ENCODE measurements at regions not wholly inside any gene's neighbourhood (a gene's known extent, or its start where the extent isn't known, plus 50 kb on each side); places are given as distances from the start of the nearest gene placed in this dataset.

DNA sequence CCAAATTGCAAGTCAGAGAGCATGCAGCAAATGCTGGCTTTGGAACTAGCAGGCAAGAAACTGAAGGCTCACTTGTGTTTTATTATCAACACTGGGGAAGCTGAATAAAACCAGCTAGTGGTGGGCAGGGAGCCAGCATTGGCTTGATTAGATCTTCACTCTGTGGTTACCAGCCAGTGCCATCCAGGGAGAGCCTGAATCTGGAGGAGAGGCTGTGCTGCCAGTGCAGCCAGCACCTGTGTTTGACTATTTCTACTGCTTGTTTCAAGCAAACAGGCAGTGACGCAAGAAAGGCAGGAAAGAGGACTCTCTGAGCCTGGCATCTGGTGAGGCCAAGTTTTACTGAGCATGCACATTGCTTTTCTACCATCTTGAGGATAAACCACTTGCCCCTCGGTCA is 247.0 kb downstream of the PHLDA1 start:
- DNase-seq, result no peak

DNA sequence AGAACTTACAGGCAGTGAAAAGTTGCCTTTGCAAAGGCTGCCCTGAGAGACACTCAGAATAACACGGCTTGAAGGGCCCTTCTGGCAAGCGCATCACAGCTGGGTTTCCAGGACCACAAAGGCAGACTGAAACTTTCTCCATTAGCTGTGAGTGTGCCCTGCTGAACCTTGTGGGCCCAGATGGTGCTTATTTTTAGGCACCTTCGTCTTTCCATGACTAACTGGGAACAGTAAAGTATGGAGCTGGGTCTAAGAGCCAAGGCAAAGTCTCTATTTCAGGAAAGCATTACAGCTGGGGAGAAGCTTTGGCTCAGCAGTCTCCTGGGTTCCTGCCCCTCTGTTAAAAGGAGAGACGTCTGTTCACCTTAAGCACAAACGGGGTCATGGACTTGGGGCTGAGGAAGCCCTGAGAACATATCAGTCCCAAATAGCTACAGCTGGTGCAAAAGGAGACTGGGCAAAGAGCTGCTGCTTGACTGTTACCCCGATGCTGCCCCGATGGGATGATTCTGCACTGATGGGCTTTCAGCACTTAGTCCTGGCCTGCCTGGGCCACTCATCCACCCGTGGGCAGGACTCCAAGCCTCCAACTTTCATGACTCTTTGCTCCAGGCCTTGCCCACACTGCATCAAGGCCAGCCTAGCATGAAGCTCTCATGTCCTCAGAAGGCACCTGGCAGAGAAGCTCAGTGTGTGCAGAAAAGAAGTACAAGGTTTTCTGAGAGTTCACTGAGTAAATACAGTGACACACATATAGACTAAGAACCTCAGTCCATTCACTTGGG is 248.3 kb downstream of the PHLDA1 start:
- DNase-seq, result no peak

- no peak for DNase-seq
Measured at GRCh38 chr12:75782069-75782581, 249.5 kb downstream of the PHLDA1 start.

GRCh38 chr12:75781532-75782046 is 250.0 kb downstream of the PHLDA1 start:
- DNase-seq, result no peak

DNA sequence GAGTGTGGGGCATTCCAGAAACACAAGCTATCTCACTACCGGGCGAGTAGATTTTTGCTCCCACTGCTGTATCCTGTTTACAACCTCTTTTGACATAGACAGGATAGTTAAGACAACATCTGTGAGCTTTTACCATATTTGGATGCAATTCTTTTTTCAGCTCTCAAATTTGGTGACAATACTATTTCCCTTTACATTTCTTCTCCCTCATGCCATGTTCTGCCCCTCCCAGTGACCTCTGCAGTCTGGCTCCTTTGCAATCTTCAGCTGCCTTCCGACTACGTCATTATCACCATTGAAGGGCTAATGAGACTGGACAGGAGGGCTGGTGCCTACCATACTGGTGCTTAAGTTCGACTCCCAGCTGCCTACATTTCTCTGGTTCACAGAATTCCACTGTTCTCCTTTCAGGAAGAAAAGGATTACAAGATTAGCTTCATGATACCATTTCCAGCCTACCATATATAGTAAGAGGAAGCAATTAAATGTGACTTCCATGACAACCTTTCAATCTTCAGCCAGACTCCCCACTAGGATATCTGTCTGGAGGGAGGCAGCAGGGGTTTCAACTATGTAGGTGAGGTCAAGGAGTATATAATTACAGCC is 251.6 kb downstream of the PHLDA1 start:
- no peak for DNase-seq

GRCh38 chr12:75774261-75775052 is 257.1 kb downstream of the PHLDA1 start:
- DNase-seq, result no peak

DNA sequence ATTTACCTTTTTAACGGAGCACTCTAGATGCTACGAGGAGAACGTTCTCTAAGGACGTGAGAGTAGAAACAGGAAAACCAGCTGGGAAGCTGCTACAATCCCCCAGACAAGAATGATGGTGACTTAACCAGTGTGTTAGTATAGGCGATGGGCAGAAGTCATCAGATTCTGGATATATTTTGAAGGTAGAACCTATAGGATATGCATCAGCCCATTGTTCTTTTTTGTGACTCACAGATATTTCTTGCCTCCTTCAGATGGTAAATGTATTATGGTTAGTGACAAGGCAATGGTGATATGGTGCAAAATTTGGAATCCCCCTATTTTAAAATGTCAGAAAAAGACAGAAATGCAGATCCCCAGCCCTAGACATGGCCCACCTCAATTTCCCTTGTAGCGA is 258.2 kb downstream of the PHLDA1 start:
- DNase-seq, result no peak

DNA sequence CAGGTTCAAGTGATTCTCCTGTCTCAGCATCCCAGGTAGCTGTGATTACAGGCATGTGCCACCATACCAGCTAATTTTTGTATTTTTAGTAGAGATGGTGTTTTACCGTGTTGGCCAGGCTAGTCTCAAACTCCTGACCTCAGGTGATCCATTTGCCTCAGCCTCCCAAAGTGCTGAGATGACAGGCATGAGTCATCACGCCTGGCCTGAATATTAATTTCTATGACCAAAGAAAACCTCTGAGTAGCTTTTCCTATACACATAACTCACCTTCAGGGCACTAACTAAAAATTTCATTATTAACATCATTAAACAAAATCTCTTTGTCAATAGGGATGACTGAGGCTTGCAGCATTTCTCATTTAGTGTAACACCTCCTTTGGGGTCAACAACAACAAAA is 259.6 kb upstream of the KRR1 start:
- DNase-seq, result no peak

GRCh38 chr12:75767957-75768356 is 256.5 kb upstream of the KRR1 start:
- DNase-seq, result no peak

- DNase-seq, result no peak
Measured at GRCh38 chr12:75766263-75767160, 255.1 kb upstream of the KRR1 start.

DNA sequence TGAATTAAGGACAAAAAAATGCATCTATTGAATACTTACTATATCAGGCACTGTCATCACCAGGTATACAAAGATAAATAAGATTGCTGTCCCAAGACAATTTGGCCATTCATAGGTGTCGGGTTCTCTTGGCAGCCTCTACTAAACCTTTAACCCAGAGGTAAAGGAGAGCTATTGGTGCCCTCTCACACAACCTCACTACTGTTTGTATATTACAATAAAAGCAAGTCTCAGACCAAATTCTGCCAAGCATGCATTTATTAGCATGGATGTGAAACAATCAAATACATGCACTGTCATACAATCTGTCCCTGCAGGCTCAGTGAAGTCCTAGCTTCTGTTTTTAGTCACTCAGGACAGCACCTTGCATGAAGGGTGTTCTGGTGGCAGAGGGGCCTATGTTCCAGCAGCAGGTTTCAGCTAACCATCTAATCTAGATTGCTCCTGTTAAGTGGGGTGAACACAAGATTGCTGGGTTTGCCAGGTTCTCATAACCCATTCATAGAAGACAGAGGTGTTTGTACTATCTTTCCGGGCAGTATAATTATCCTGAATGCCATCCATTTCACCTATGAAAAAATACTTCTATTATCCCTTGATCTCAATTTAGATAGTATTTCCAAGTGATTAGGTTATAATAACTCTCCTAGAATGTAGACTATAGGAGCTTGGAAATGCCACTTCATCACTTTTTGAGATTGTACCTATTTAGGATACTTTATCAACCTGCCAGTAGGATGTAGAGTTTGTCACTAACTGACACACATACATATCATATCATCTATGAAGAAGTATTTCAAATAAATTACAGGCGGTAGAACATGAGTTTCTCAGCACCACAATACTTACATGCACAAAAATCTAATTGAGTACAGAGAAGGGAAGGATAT is 254.0 kb upstream of the KRR1 start:
- no peak for DNase-seq

DNA sequence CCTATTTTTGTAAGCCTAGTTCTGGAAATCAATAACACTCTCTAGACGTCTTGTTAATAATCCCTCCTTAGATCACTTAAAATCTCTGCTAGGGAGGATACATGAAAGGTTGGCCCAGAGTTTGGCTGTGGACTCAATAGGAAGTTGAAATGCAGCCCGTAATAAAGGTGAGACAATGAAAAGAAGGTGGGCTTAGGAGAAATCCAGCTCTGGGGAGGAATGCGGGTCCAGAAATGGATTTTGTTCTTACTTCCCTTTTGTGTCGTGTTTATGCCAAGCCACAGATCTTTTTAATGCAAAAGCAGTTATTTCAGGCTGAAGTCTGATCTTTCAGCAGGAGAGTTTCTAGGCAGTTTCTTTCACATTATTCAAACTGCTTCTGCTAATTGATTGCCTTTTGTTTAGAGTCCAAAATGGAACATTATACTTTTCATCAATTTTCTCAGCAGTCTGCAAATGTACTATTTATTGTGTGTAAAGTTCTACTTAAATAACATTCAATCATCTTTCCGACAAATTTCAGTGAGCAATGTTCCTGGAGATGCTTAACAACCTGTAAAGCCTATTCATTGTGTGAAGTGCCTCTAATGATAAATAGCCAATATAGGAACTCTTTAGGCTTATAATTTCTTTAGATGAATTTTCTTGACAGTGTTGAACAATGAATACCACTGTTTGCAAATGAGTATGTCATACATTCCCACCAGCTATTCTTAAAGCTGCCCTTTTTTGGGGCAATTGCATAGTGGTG is 252.9 kb upstream of the KRR1 start:
- DNase-seq, result no peak

DNA sequence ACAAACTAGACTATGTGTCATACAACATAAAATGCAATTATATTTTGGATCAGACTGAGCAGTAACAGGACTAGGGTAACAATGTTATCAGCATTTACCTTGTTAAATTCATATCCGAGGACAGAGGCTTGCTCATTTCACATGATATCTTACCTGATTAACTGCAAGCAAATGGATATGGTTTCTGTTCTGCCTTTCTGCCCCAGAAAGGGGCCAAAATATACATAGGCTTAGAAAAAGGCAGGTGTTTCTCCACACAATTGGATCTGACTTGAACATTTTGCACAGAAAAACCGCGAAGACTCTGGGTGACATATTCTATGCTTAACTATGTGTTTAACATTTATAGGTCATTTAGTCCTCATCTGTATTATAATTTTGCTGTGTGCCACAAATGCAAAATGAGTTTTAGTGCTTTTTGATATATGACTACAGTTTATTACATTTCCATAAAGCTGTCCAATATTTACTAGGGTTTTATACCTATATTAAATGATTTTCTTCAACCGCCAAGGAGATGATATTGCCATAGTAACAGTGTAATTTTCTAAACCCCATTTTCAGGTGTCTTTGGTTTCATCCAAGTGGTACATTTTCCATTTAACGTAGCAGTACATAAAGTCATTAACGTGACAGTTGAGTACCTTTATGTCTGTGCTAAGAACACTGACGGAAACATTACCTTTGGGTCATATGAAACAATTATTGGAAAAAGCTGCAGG is 249.3 kb upstream of the KRR1 start:
- DNase-seq, result no peak

GRCh38 chr12:75759842-75760572 is 248.6 kb upstream of the KRR1 start:
- DNase-seq, result no peak

DNA sequence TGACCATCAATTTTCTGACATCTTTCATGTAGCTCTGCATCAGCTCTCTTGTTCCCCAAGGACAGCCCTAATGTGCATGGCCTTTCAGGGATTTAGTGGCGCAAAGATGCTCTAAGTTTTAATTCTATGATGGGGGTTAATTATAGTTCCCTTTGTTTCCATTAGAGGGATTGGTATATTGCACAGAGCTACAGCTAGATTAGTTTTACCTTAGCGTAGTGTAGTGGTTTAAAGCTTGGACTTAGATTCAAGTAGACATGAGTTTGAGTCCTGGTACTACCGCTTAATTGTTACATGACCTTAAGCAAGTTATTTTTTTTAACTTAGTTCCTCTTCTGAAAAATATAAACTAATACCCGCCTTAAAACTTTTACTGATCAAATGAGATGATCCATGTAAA is 247.8 kb upstream of the KRR1 start:
- no peak for DNase-seq

DNA sequence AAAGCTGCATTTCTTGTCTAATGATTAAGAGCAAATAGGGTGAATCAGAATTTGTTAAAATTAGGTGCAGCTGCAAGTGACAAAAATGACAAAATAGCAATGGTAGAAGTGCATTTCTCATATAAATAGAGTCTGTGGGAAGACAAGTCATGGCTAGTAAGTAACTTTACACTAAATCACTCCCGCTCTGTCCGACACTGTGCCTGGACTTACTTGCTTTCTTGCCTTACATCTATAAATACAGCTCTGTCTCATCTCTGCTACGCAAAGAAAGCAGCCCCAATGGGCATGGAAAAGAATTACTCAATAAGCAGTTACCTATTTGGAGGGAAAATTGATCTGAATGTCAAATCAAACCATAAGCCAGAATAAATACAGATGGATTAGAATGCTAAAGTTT is 245.4 kb upstream of the KRR1 start:
- no peak for DNase-seq

GRCh38 chr12:75756111-75756510 is 244.7 kb upstream of the KRR1 start:
- no peak for DNase-seq

GRCh38 chr12:75754698-75755097 is 243.3 kb upstream of the KRR1 start:
- no peak for DNase-seq

DNA sequence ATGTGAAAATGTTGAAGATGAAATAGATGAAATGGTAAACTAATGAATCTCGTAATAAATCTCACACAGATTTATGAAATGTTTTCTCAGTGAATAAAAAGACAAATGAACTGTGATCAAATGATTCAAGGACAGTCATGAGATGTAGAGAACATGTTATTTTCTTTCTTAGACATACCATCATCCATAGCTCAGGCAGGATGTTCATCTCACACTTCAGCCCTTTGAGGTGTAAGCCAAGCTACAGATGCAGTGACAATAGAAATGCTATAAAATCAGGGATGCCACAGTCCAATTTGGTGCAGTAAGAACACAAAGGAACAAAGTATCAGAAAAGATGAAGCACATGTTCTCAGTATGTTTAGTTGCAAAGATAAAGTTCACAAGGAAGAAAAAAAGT is 242.7 kb upstream of the KRR1 start:
- no peak for DNase-seq
